Activated naive CD4-positive, alpha-beta T cell treated with anti-CD3 and anti-CD28 coated beads, Interleukin-2, amount 50 U/mL, for 72 hours (primary cell): ENCODE measurements at regions not wholly inside any gene's neighbourhood (a gene's known extent, or its start where the extent isn't known, plus 50 kb on each side); places are given as distances from the start of the nearest gene placed in this dataset.

Source experiments
- ATAC-seq, 2 donors: fragments of 150-1000 bp; cut with Tn5 transposase; 2 replicates each; pipeline ENCODE4 v1.10.0; 2021; ENCODE audit warnings: mild to moderate bottlenecking in 2 of 2, moderate library complexity in 2 of 2
- DNase-seq, 2 donors: peaks; one replicate each; pipeline ENCODE4 v3.0.0; 2021 to 2022; ENCODE audit warnings: low spot score in 2 of 2
- H3K27ac Mint-ChIP-seq, 2 donors: one replicate each; pipeline ENCODE4 v1.8.0; 2022; ENCODE audit warnings: mild to moderate bottlenecking in 2 of 2, mixed read lengths in 2 of 2
- H3K36me3 Mint-ChIP-seq, 2 donors: one replicate each; pipeline ENCODE4 v1.8.0; 2022; ENCODE audit warnings: mixed read lengths in 2 of 2
- H3K9me3 Mint-ChIP-seq, 2 donors: one replicate each; pipeline ENCODE4 v1.8.0; 2022; ENCODE audit warnings: mixed read lengths in 2 of 2

- DNase-seq: no peak
- Mint-ChIP-seq H3K36me3 (no peaks in the 10 kb centered on the region), H3K27ac (no peak overlapping the region), H3K9me3 (peaks cover 7 to 8% of the 10 kb centered on the region in 2 donors)
- ATAC-seq: no peak
Measured at GRCh38 chr6:120112980-120113379, 763.4 kb upstream of the MAN1A1 start.

GRCh38 chr6:120111001-120111400 lies 761.4 kb upstream of the MAN1A1 start:
- no peak for ATAC-seq
- H3K9me3 Mint-ChIP-seq: peaks cover 7% of the 10 kb centered on the region in 2 donors
- DNase-seq: no peak
- no peaks in the 10 kb centered on the region for H3K36me3 Mint-ChIP-seq
- no peak overlapping the region for H3K27ac Mint-ChIP-seq

GRCh38 chr6:120108061-120108795 lies 758.7 kb upstream of the MAN1A1 start:
- DNase-seq (no peak), ATAC-seq (no peak)
- Mint-ChIP-seq H3K27ac (no peak overlapping the region), H3K36me3 (no peaks in the 10 kb centered on the region), H3K9me3 (peaks cover 0 to 3% of the 10 kb centered on the region in 2 donors)

GRCh38 chr6:120103618-120104017 lies 754.1 kb upstream of the MAN1A1 start:
- ATAC-seq: no peak
- DNase-seq: no peak
- no peak overlapping the region for H3K27ac Mint-ChIP-seq
- no peaks in the 10 kb centered on the region for H3K36me3 Mint-ChIP-seq
- H3K9me3 Mint-ChIP-seq: no peaks in the 10 kb centered on the region

GRCh38 chr6:120096696-120097260 lies 747.2 kb upstream of the MAN1A1 start:
- no peak for ATAC-seq
- no peak for DNase-seq
- Mint-ChIP-seq H3K36me3 (no peaks in the 10 kb centered on the region), H3K9me3 (no peaks in the 10 kb centered on the region), H3K27ac (no peak overlapping the region)

- ATAC-seq: no peak
- H3K9me3 Mint-ChIP-seq: no peaks in the 10 kb centered on the region
- no peak for DNase-seq
- no peak overlapping the region for H3K27ac Mint-ChIP-seq
- no peaks in the 10 kb centered on the region for H3K36me3 Mint-ChIP-seq
Measured at GRCh38 chr6:120083186-120083585, 733.6 kb upstream of the MAN1A1 start.

- Mint-ChIP-seq H3K36me3 (no peaks in the 10 kb centered on the region), H3K9me3 (no peaks in the 10 kb centered on the region), H3K27ac (no peak overlapping the region)
- DNase-seq: no peak
- ATAC-seq: no peak
Measured at GRCh38 chr6:120077489-120077888, 727.9 kb upstream of the MAN1A1 start.

GRCh38 chr6:120058410-120058809 lies 708.8 kb upstream of the MAN1A1 start:
- Mint-ChIP-seq H3K9me3 (peaks cover 4 to 10% of the 10 kb centered on the region in 2 donors), H3K27ac (no peak overlapping the region), H3K36me3 (no peaks in the 10 kb centered on the region)
- ATAC-seq (no peak), DNase-seq (no peak)

GRCh38 chr6:120056085-120056484 lies 706.5 kb upstream of the MAN1A1 start:
- H3K27ac Mint-ChIP-seq: no peak overlapping the region
- H3K36me3 Mint-ChIP-seq: no peaks in the 10 kb centered on the region
- ATAC-seq (no peak), DNase-seq (no peak)
- peaks cover 0 to 10% of the 10 kb centered on the region in 2 donors for H3K9me3 Mint-ChIP-seq

- no peak for ATAC-seq
- Mint-ChIP-seq H3K9me3 (peaks cover 0 to 10% of the 10 kb centered on the region in 2 donors), H3K36me3 (no peaks in the 10 kb centered on the region), H3K27ac (no peak overlapping the region)
- DNase-seq: no peak
Measured at GRCh38 chr6:120055071-120055470, 705.5 kb upstream of the MAN1A1 start.

- no peaks in the 10 kb centered on the region for H3K36me3 Mint-ChIP-seq
- no peak overlapping the region for H3K27ac Mint-ChIP-seq
- ATAC-seq (no peak), DNase-seq (no peak)
- H3K9me3 Mint-ChIP-seq: no peaks in the 10 kb centered on the region
Measured at GRCh38 chr6:120039664-120040063, 690.1 kb upstream of the MAN1A1 start.

GRCh38 chr6:120031837-120032236 lies 682.3 kb upstream of the MAN1A1 start:
- no peak for ATAC-seq
- DNase-seq: no peak
- Mint-ChIP-seq H3K27ac (no peak overlapping the region), H3K9me3 (peaks cover 0 to 5% of the 10 kb centered on the region in 2 donors), H3K36me3 (no peaks in the 10 kb centered on the region)

GRCh38 chr6:120026791-120027190 lies 677.2 kb upstream of the MAN1A1 start:
- Mint-ChIP-seq H3K9me3 (peaks cover 0 to 5% of the 10 kb centered on the region in 2 donors), H3K36me3 (no peaks in the 10 kb centered on the region), H3K27ac (no peak overlapping the region)
- no peak for DNase-seq
- ATAC-seq: no peak

- ATAC-seq: no peak
- no peak overlapping the region for H3K27ac Mint-ChIP-seq
- DNase-seq: no peak
- peaks cover 0 to 4% of the 10 kb centered on the region in 2 donors for H3K36me3 Mint-ChIP-seq
- peaks cover 0 to 4% of the 10 kb centered on the region in 2 donors for H3K9me3 Mint-ChIP-seq
Measured at GRCh38 chr6:120010075-120010474, 660.5 kb upstream of the MAN1A1 start.

GRCh38 chr6:120005292-120005976 lies 655.9 kb upstream of the MAN1A1 start:
- H3K27ac Mint-ChIP-seq: no peak overlapping the region
- H3K36me3 Mint-ChIP-seq: peaks cover 0 to 4% of the 10 kb centered on the region in 2 donors
- DNase-seq: no peak
- no peak for ATAC-seq
- peaks cover 0 to 4% of the 10 kb centered on the region in 2 donors for H3K9me3 Mint-ChIP-seq

GRCh38 chr6:119986934-119987549 lies 637.5 kb upstream of the MAN1A1 start:
- DNase-seq (no peak), ATAC-seq (no peak)
- Mint-ChIP-seq H3K36me3 (no peaks in the 10 kb centered on the region), H3K27ac (no peak overlapping the region), H3K9me3 (no peaks in the 10 kb centered on the region)
